ENCODE measurements at regions not wholly inside any gene's neighbourhood (a gene's known extent, or its start where the extent isn't known, plus 50 kb on each side); places are given as distances from the start of the nearest gene placed in this dataset.

DNA sequence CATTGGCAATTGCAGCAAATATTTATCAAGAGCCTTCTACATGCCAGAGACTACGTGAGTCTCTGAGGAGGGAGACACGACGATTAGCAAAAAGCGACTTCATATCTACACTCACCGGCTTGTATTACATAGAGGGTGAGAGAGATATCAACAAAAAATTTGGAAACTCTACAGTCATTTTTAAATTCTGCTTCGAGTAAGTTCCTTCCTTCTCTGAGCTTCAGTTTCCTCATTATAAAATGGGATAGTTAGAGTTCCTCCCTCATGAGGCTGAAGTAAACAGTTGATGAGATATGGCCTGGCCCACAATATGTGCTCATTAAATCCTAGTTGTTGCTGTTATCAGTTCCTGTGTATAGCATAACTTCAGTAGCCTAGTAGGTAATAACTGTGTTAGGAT, 64.1 kb upstream of the SIRPA start:
- Histone ChIP-seq H3K4me1 (peaks cover 21% of the 10 kb centered on the region), H3K4me3 (no peak overlapping the region), H3K36me3 (no peaks in the 10 kb centered on the region), H3K27ac (no peak overlapping the region), H3K9me3 (replicated peaks) (no peaks in the 10 kb centered on the region), H3K27me3 (no peaks in the 10 kb centered on the region)
- no peak for DNase-seq

- Histone ChIP-seq H3K4me3 (no peak overlapping the region), H3K9me3 (replicated peaks) (no peaks in the 10 kb centered on the region), H3K27me3 (no peaks in the 10 kb centered on the region), H3K27ac (no peak overlapping the region), H3K36me3 (no peaks in the 10 kb centered on the region), H3K4me1 (peaks cover 21% of the 10 kb centered on the region)
- peak; percentile 79 to 82 for DNase-seq
These were observed 65.0 kb upstream of the SIRPA start for GRCh38 chr20:1830240-1830639.

- Histone ChIP-seq H3K4me3 (no peak overlapping the region), H3K36me3 (no peaks in the 10 kb centered on the region), H3K9me3 (replicated peaks) (no peaks in the 10 kb centered on the region), H3K27me3 (no peaks in the 10 kb centered on the region), H3K27ac (no peak overlapping the region), H3K4me1 (peaks cover 21% of the 10 kb centered on the region)
- DNase-seq = no peak
These were observed 65.7 kb upstream of the SIRPA start for GRCh38 chr20:1829531-1829930.

GRCh38 chr20:1828786-1829131, 66.4 kb upstream of the SIRPA start:
- Histone ChIP-seq H3K27me3 (no peaks in the 10 kb centered on the region), H3K9me3 (replicated peaks) (no peaks in the 10 kb centered on the region), H3K4me3 (no peak overlapping the region), H3K4me1 (peaks cover 21% of the 10 kb centered on the region), H3K27ac (no peak overlapping the region), H3K36me3 (no peaks in the 10 kb centered on the region)
- DNase-seq = no peak

GRCh38 chr20:1827974-1828785, 67.0 kb upstream of the SIRPA start:
- Histone ChIP-seq H3K9me3 (replicated peaks) (no peaks in the 10 kb centered on the region), H3K27ac (peak overlapping the region; percentile 20; the same call in 1 of the 2 replicates), H3K27me3 (no peaks in the 10 kb centered on the region), H3K4me3 (no peak overlapping the region), H3K4me1 (peaks cover 21% of the 10 kb centered on the region), H3K36me3 (no peaks in the 10 kb centered on the region)
- DNase-seq = peak; percentile 29 to 60

DNA sequence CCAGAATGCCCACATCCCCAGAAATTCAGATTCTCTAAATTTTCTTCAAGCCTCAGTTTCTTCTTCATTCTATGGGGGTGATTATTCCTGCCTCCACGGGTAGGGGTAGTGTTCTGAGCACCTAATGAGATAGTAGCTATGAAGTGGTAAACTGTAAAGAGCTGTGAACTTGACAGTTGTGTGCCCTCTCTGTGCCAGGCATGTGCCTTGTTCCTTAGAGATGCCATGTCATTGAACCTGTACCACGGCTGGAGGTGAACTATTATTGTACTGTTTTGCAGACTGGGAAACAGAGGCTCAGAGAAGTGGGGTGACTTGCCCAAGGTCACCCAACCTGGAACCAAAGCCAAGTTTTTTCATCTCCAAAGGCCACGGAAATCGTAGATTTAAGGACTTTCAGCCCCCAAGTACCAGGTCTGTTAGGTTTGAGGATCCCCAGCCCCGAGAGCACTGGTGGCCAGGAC, 67.7 kb upstream of the SIRPA start:
- H3K4me1 ChIP-seq = peaks cover 21% of the 10 kb centered on the region
- no peak overlapping the region for H3K4me3 ChIP-seq
- H3K27ac ChIP-seq = no peak overlapping the region
- no peaks in the 10 kb centered on the region for H3K9me3 ChIP-seq (replicated peaks)
- DNase-seq = no peak
- no peaks in the 10 kb centered on the region for H3K27me3 ChIP-seq
- no peaks in the 10 kb centered on the region for H3K36me3 ChIP-seq

DNA sequence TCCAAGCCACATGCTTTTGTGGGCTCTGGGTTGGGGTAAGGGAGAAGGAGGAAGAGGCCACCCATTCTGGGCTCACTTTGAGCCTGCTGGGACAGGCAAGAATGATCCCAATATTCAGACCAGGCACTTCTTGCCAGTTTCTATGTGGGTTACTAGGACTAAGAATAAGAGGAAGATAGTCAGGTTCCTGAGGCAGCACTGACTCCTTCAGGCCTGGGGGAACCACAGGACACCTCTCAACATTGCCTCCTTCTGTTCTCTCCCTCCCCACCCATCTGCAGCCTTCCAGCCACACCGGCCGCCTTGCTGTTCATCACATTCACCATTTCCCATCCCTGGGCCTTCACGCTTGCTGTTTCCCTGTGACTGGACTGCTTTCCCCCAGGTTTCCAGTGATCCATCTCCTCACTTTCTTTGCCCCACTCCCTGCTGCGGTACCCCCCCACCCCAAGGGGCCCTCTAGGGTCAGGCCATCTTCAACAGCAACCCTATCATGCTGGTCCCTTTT, 69.2 kb upstream of the SIRPA start:
- Histone ChIP-seq H3K36me3 (no peaks in the 10 kb centered on the region), H3K27me3 (no peaks in the 10 kb centered on the region), H3K27ac (no peak overlapping the region), H3K4me1 (peaks cover 9% of the 10 kb centered on the region), H3K9me3 (replicated peaks) (peaks cover 5% of the 10 kb centered on the region; the same call in 1 of the 2 replicates), H3K4me3 (no peak overlapping the region)
- no peak for DNase-seq

- Histone ChIP-seq H3K4me1 (peaks cover 5% of the 10 kb centered on the region), H3K9me3 (replicated peaks) (peaks cover 5% of the 10 kb centered on the region; the same call in 1 of the 2 replicates), H3K27ac (no peak overlapping the region), H3K27me3 (no peaks in the 10 kb centered on the region), H3K36me3 (no peaks in the 10 kb centered on the region), H3K4me3 (no peak overlapping the region)
- no peak for DNase-seq
These were observed 69.7 kb upstream of the SIRPA start for GRCh38 chr20:1825507-1825906.

DNA sequence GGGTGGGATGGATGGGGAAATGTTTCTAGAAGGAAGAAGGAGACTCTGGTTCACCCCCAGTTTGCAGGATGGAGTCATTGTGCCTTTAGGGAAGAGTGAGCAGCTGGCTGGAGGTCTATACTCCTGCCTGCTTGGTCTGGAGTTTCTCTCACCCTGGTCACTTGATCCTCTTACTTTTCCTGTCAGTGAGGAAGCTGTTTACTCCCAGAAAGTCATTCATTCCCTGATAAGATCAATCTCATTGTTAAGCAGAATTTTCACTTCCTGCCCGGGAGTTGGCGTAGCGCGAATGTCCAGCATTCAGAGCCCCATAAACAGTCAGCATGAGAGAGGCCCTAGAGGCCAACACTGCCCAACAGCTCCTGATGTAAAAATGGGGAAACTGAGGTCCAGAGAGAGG, 70.4 kb upstream of the SIRPA start:
- H3K27ac ChIP-seq = no peak overlapping the region

DNA sequence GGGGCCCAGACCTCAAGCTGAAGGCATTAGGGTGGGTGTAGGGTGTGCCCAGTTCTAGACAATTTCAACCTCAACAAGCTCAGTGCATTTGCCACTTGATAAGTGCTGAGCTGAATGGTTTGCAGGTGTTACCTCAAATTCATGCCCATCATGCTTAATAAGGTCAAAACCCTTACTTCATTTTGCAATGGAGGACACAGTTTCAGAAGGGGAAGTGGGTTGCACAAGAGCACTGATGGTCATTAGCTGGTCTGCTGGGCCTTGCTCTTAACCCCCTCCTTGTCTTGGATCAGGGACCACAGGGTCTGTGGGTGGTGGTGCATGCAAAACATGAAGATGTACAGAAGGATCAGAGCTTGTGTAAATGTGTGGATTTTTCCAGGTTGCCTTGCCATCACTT, 71.0 kb upstream of the SIRPA start:
- Histone ChIP-seq H3K27me3 (no peaks in the 10 kb centered on the region), H3K4me1 (no peaks in the 10 kb centered on the region), H3K9me3 (replicated peaks) (peaks cover 5% of the 10 kb centered on the region; the same call in 1 of the 2 replicates), H3K36me3 (no peaks in the 10 kb centered on the region), H3K27ac (no peak overlapping the region), H3K4me3 (no peak overlapping the region)
- DNase-seq = no peak

More for the DNA sequence above, 70.4 kb upstream of the SIRPA start:
- no peak overlapping the region for H3K4me3 ChIP-seq
- H3K4me1 ChIP-seq = peaks cover under 1% of the 10 kb centered on the region
- H3K9me3 ChIP-seq (replicated peaks) = peaks cover 5% of the 10 kb centered on the region; the same call in 1 of the 2 replicates
- H3K27me3 ChIP-seq = no peaks in the 10 kb centered on the region
- DNase-seq = no peak
- H3K36me3 ChIP-seq = no peaks in the 10 kb centered on the region

- no peak overlapping the region for H3K4me3 ChIP-seq
- H3K27me3 ChIP-seq = no peaks in the 10 kb centered on the region
- H3K36me3 ChIP-seq = no peaks in the 10 kb centered on the region
- no peak overlapping the region for H3K27ac ChIP-seq
- no peak for DNase-seq
- peaks cover 5% of the 10 kb centered on the region; the same call in 1 of the 2 replicates for H3K9me3 ChIP-seq (replicated peaks)
- no peaks in the 10 kb centered on the region for H3K4me1 ChIP-seq
These were observed 71.8 kb upstream of the SIRPA start for GRCh38 chr20:1823450-1823844.

GRCh38 chr20:1822564-1823449, 72.4 kb upstream of the SIRPA start:
- Histone ChIP-seq H3K4me1 (no peaks in the 10 kb centered on the region), H3K27me3 (no peaks in the 10 kb centered on the region), H3K9me3 (replicated peaks) (peaks cover 5% of the 10 kb centered on the region; the same call in 1 of the 2 replicates), H3K4me3 (no peak overlapping the region), H3K36me3 (no peaks in the 10 kb centered on the region), H3K27ac (no peak overlapping the region)
- DNase-seq = no peak

DNA sequence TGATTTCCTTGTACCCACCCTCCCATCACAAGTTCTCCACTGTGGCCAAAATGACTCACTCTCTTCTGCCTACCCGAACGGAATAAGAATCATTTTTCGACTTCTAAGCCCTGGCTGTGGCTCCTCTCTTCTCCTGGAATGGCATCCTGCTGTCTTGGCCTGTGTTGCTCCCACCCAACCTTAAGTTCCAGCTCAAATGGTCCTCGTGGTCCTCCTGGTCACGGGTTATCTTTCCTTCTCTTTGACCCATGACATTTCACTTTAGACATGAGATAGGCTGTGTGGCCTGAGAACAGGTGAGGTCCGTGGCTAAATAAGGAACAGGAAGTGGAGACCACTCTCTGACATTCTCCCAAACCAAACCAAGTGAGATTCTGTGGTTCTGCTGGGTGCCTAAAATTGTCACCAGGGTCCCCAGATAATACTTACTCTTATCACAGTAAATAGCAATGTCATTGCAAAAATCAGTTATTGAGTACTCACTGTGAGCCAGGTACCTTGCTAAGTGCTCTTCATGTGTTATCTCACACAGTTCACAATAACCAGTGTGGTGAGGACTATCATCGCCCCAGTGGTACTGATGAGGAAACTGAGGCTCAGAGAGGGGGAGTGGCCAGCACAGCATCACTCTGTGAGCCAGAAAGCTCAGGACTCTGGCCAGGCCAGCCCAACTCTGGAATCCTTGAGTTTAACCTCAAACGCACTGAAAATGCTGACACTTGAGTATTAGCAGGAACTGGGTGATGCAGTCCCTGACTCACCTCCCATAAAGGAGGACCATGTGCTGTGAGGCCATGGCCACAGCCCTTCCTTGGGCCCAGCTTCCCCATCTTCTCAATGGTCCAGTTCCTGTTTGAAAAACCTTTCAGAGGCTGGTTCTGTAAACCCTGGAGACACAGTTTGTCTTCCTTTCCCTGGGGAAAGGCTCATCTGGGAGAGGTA, 74.8 kb upstream of the SIRPA start:
- Histone ChIP-seq H3K27ac (no peak overlapping the region), H3K36me3 (no peaks in the 10 kb centered on the region), H3K4me1 (no peaks in the 10 kb centered on the region), H3K4me3 (no peak overlapping the region), H3K9me3 (replicated peaks) (peaks cover 5% of the 10 kb centered on the region; the same call in 1 of the 2 replicates), H3K27me3 (no peaks in the 10 kb centered on the region)
- no peak for DNase-seq

Measured in SJCRH30 (cell line).